HEK293 (cell line): ENCODE measurements at regions not wholly inside any gene's neighbourhood (a gene's known extent, or its start where the extent isn't known, plus 50 kb on each side); places are given as distances from the start of the nearest gene placed in this dataset.

ENCODE experiments used
- CTCF ChIP-seq: fragments of 450-650 bp; formaldehyde crosslinking; IDR thresholded peaks from 2 replicates; pipeline ENCODE4 v1.5.1; 2016; ENCODE audit warnings: missing biosample characterization, missing genetic modification characterization
- HOXA7 ChIP-seq: sonication (generic); formaldehyde crosslinking; IDR thresholded peaks from 2 replicates; pipeline ENCODE4 v1.8.1; 2022; ENCODE audit warnings: missing genetic modification reagents, borderline replicate concordance
- KLF9 ChIP-seq: fragments of 450-650 bp; formaldehyde crosslinking; IDR thresholded peaks from 2 replicates; pipeline ENCODE4 v1.5.1; 2016; ENCODE audit warnings: missing biosample characterization, missing genetic modification characterization, low read depth
- MEIS1 ChIP-seq: sonication (generic); formaldehyde crosslinking; IDR thresholded peaks from 2 replicates; pipeline ENCODE4 v1.8.1; 2022; ENCODE audit warnings: missing genetic modification reagents, mild to moderate bottlenecking, borderline replicate concordance
- SP7 ChIP-seq: fragments of 450-650 bp; formaldehyde crosslinking; IDR thresholded peaks from 2 replicates; pipeline ENCODE4 v1.5.1; 2016; ENCODE audit warnings: missing biosample characterization, missing genetic modification characterization
- TRIM28 ChIP-seq: IDR thresholded peaks from 2 replicates; pipeline ENCODE4 v1.6.1; 2011; ENCODE audit warnings: low read length, control low read depth, borderline replicate concordance
- ZBTB49 ChIP-seq: fragments of 450-650 bp; formaldehyde crosslinking; IDR thresholded peaks from 2 replicates; pipeline ENCODE4 v1.5.1; 2016; ENCODE audit warnings: missing biosample characterization, missing genetic modification characterization, low read depth
- ZNF132 ChIP-seq: fragments of 450-650 bp; formaldehyde crosslinking; IDR thresholded peaks from 2 replicates; pipeline ENCODE4 v1.5.1; 2017; ENCODE audit warnings: missing biosample characterization, missing genetic modification characterization, borderline replicate concordance
- ZNF133 ChIP-seq: fragments of 450-650 bp; formaldehyde crosslinking; IDR thresholded peaks from 2 replicates; pipeline ENCODE4 v1.5.1; 2016; ENCODE audit warnings: missing biosample characterization, missing genetic modification characterization
- ZNF148 ChIP-seq: fragments of 450-650 bp; formaldehyde crosslinking; IDR thresholded peaks from 2 replicates; pipeline ENCODE4 v1.5.0; 2017; ENCODE audit warnings: missing biosample characterization, missing genetic modification characterization, borderline replicate concordance
- ZNF16 ChIP-seq: fragments of 450-650 bp; formaldehyde crosslinking; IDR thresholded peaks from 2 replicates; pipeline ENCODE4 v1.5.1; 2016; ENCODE audit warnings: low read depth, missing biosample characterization, missing genetic modification characterization
- ZNF169 ChIP-seq: fragments of 450-650 bp; formaldehyde crosslinking; IDR thresholded peaks from 2 replicates; pipeline ENCODE4 v1.5.1; 2016; ENCODE audit warnings: missing biosample characterization, missing genetic modification characterization
- ZNF211 ChIP-seq: fragments of 450-650 bp; formaldehyde crosslinking; IDR thresholded peaks from 2 replicates; pipeline ENCODE4 v1.5.1; 2016; ENCODE audit warnings: low read depth, missing biosample characterization, missing genetic modification characterization
- ZNF214 ChIP-seq: fragments of 450-650 bp; formaldehyde crosslinking; IDR thresholded peaks from 2 replicates; pipeline ENCODE4 v1.5.1; 2017; ENCODE audit warnings: missing biosample characterization, mild to moderate bottlenecking, missing genetic modification characterization, borderline replicate concordance
- ZNF449 ChIP-seq: fragments of 450-650 bp; formaldehyde crosslinking; IDR thresholded peaks from 2 replicates; pipeline ENCODE4 v1.5.1; 2017; ENCODE audit warnings: missing biosample characterization, mild to moderate bottlenecking, missing genetic modification characterization, moderate library complexity
- ZNF501 ChIP-seq: fragments of 450-650 bp; formaldehyde crosslinking; IDR thresholded peaks from 2 replicates; pipeline ENCODE4 v1.5.1; 2016; ENCODE audit warnings: missing biosample characterization, missing genetic modification characterization
- ZNF514 ChIP-seq: fragments of 450-650 bp; formaldehyde crosslinking; IDR thresholded peaks from 2 replicates; pipeline ENCODE4 v1.5.1; 2016; ENCODE audit warnings: missing biosample characterization, missing genetic modification characterization
- ZNF560 ChIP-seq: fragments of 450-650 bp; formaldehyde crosslinking; IDR thresholded peaks from 2 replicates; pipeline ENCODE4 v1.5.1; 2017; ENCODE audit warnings: missing biosample characterization, missing genetic modification characterization, borderline replicate concordance
- ZNF561 ChIP-seq: fragments of 450-650 bp; IDR thresholded peaks from 2 replicates; pipeline ENCODE4 v1.5.1; 2018; ENCODE audit warnings: missing biosample characterization, missing genetic modification characterization, borderline replicate concordance
- ZNF639 ChIP-seq: fragments of 450-650 bp; formaldehyde crosslinking; IDR thresholded peaks from 2 replicates; pipeline ENCODE4 v1.5.1; 2016; ENCODE audit warnings: missing biosample characterization, missing genetic modification characterization
- ZNF654 ChIP-seq: fragments of 450-650 bp; formaldehyde crosslinking; IDR thresholded peaks from 2 replicates; pipeline ENCODE4 v1.5.1; 2016; ENCODE audit warnings: low read depth, missing biosample characterization, missing genetic modification characterization
- ZNF776 ChIP-seq: fragments of 450-650 bp; formaldehyde crosslinking; IDR thresholded peaks from 2 replicates; pipeline ENCODE4 v1.5.0; 2017; ENCODE audit warnings: missing biosample characterization, missing genetic modification characterization, borderline replicate concordance
- ZNF791 ChIP-seq: fragments of 450-650 bp; formaldehyde crosslinking; IDR thresholded peaks from 2 replicates; pipeline ENCODE4 v1.5.1; 2016; ENCODE audit warnings: missing biosample characterization, missing genetic modification characterization
- ZSCAN18 ChIP-seq: fragments of 450-650 bp; formaldehyde crosslinking; IDR thresholded peaks from 2 replicates; pipeline ENCODE4 v1.5.1; 2016; ENCODE audit warnings: missing biosample characterization, missing genetic modification characterization
- ZSCAN23 ChIP-seq: fragments of 450-650 bp; formaldehyde crosslinking; IDR thresholded peaks from 2 replicates; pipeline ENCODE4 v1.5.1; 2016; ENCODE audit warnings: missing biosample characterization, missing genetic modification characterization
- ZSCAN30 ChIP-seq: fragments of 450-650 bp; IDR thresholded peaks from 2 replicates; pipeline ENCODE4 v1.5.1; 2018; ENCODE audit warnings: missing biosample characterization, mild to moderate bottlenecking, missing genetic modification characterization, moderate library complexity
- ZSCAN5A ChIP-seq: fragments of 450-650 bp; formaldehyde crosslinking; IDR thresholded peaks from 2 replicates; pipeline ENCODE4 v1.5.1; 2016; ENCODE audit warnings: missing biosample characterization, missing genetic modification characterization

GRCh38 chr12:63419154-63419553 lies 249.1 kb downstream of the DPY19L2 start (continued):
- TF ChIP-seq ZNF148 (tag by site-specific recombination) (no peak), ZNF501 (tag by site-specific recombination) (no peak), HOXA7 (CRISPR knock-in tag) (no peak), KLF9 (tag by site-specific recombination) (0 out of 2 replicates have a peak, but pooled peaks have one; percentile 20), ZNF449 (no peak), ZSCAN30 (tag by site-specific recombination) (no peak), ZNF211 (no peak), ZNF791 (tag by site-specific recombination) (no peak), ZNF214 (tag by site-specific recombination) (no peak), ZNF560 (tag by site-specific recombination) (no peak), ZSCAN23 (tag by site-specific recombination) (peak; percentile 81; the same call in 1 of the 2 replicates), ZSCAN5A (peak; percentile 92), MEIS1 (CRISPR knock-in tag) (no peak), ZSCAN18 (no peak), ZBTB49 (tag by site-specific recombination) (no peak), ZNF133 (tag by site-specific recombination) (no peak), ZNF654 (tag by site-specific recombination) (peak; percentile 48), ZNF169 (tag by site-specific recombination) (0 out of 2 replicates have a peak, but pooled peaks have one; percentile 79), CTCF (tag by site-specific recombination) (no peak), ZNF132 (tag by site-specific recombination) (no peak), ZNF16 (tag by site-specific recombination) (no peak), TRIM28 (no peak), ZNF514 (tag by site-specific recombination) (no peak), ZNF639 (tag by site-specific recombination) (peak; percentile 97), ZNF561 (no peak), SP7 (tag by site-specific recombination) (peak; percentile 94), ZNF776 (tag by site-specific recombination) (no peak)
